HG02798 (cell line): ENCODE measurements at regions not wholly inside any gene's neighbourhood (a gene's known extent, or its start where the extent isn't known, plus 50 kb on each side); places are given as distances from the start of the nearest gene placed in this dataset.
"Not testable (repeated sequence)": the region's sequence is repeated elsewhere in the genome, so short reads cannot be mapped to it uniquely, and the experiment has no call there.

ENCODE experiments used
- ATAC-seq: cut with Tn5 transposase; IDR thresholded peaks from one replicate; pipeline ENCODE4 v1.9.1; 2021; ENCODE audit warnings: mild to moderate bottlenecking; ENCODE audit not compliant: unreplicated experiment, poor library complexity

GRCh38 chr4:117889978-117890377 is 144.3 kb upstream of the NDST3 start:
- no peak for ATAC-seq

GRCh38 chr4:117893207-117893606 is 141.1 kb upstream of the NDST3 start:
- no peak for ATAC-seq

- ATAC-seq = no peak
Measured at GRCh38 chr4:117898496-117898895, 135.8 kb upstream of the NDST3 start.

- ATAC-seq = no peak
Measured at GRCh38 chr4:117900832-117901231, 133.5 kb upstream of the NDST3 start.

GRCh38 chr4:117907646-117908045 is 126.6 kb upstream of the NDST3 start:
- no peak for ATAC-seq

GRCh38 chr4:117908306-117909207 is 125.7 kb upstream of the NDST3 start:
- ATAC-seq = no peak

GRCh38 chr4:117916728-117917127 is 117.6 kb upstream of the NDST3 start:
- ATAC-seq = no peak

- not testable (repeated sequence) for ATAC-seq
Measured at GRCh38 chr4:117922311-117922710, 112.0 kb upstream of the NDST3 start.

GRCh38 chr4:117927823-117928222 is 106.5 kb upstream of the NDST3 start:
- not testable (repeated sequence) for ATAC-seq

GRCh38 chr4:117941611-117942010 is 92.7 kb upstream of the NDST3 start:
- no peak for ATAC-seq

- no peak for ATAC-seq
Measured at GRCh38 chr4:117949621-117950020, 84.7 kb upstream of the NDST3 start.

GRCh38 chr4:117957571-117957970 is 76.7 kb upstream of the NDST3 start:
- ATAC-seq = no peak

- ATAC-seq = no peak
Measured at GRCh38 chr4:117965622-117966021, 68.7 kb upstream of the NDST3 start.

- no peak for ATAC-seq
Measured at GRCh38 chr4:117968606-117969005, 65.7 kb upstream of the NDST3 start.

- ATAC-seq = no peak
Measured at GRCh38 chr4:117971403-117971802, 62.9 kb upstream of the NDST3 start.

- ATAC-seq = no peak
Measured at GRCh38 chr4:117983541-117984365, 50.5 kb upstream of the NDST3 start.

- ATAC-seq = no peak
Measured at GRCh38 chr4:117984366-117984680, 50.0 kb upstream of the NDST3 start.
